ENCODE measurements at regions not wholly inside any gene's neighbourhood (a gene's known extent, or its start where the extent isn't known, plus 50 kb on each side); places are given as distances from the start of the nearest gene placed in this dataset.

DNA sequence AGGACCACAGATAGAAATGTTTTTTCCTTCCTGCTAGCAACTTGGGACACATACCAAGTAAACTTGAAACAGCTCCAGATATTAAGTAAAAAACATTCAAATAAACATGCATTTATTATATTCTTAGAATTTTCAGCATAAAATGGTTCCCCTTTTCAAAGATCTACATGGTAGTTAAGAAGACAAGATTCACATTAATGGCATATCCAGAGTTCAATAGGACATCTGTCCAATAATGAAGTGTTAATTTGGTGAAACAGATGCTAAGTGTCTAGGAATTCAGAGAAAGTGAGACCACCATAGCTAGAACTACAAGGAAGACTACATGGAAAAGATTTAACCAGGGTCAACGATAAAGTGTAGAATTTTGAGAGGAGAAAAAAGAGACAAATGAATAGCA, 184.9 kb downstream of the COL12A1 start:
- TF ChIP-seq YY1 (IDR thresholded peaks at IDR 0.05; ENCODE audit: low read depth) (no peak), RAD21 (IDR thresholded peaks at IDR 0.05; ENCODE audit: low read depth) (no peak), NFIC (IDR thresholded peaks at IDR 0.05) (no peak), EGR1 (IDR thresholded peaks at IDR 0.05) (no peak), CREB1 (IDR thresholded peaks at IDR 0.05; ENCODE audit: low read depth) (no peak), EP300 (IDR thresholded peaks at IDR 0.05; ENCODE audit: borderline replicate concordance) (no peak), TCF12 (IDR thresholded peaks at IDR 0.05; ENCODE audit: low read depth) (no peak), ZBTB7A (IDR thresholded peaks at IDR 0.05; ENCODE audit: low read depth) (no peak)

DNA sequence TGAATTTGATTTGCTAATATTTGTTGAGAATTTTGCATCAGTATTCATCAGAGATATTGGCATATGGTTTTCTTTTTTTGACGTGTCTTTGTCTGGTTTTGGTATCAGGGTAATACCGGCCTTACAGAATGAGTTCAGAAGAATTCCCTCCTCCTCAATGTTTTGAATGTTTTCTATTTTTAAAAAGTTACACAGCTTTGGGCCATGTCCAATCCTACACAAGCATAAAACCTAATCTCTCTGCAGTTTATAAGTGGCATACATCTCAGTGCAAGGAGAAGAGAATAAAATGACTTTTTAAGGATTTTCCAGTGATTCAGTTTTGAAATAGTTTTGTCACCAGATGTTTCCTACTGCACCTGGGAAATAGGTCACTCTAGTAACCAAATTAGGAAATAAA, 185.5 kb downstream of the COL12A1 start:
- TF ChIP-seq, protein P1, sequence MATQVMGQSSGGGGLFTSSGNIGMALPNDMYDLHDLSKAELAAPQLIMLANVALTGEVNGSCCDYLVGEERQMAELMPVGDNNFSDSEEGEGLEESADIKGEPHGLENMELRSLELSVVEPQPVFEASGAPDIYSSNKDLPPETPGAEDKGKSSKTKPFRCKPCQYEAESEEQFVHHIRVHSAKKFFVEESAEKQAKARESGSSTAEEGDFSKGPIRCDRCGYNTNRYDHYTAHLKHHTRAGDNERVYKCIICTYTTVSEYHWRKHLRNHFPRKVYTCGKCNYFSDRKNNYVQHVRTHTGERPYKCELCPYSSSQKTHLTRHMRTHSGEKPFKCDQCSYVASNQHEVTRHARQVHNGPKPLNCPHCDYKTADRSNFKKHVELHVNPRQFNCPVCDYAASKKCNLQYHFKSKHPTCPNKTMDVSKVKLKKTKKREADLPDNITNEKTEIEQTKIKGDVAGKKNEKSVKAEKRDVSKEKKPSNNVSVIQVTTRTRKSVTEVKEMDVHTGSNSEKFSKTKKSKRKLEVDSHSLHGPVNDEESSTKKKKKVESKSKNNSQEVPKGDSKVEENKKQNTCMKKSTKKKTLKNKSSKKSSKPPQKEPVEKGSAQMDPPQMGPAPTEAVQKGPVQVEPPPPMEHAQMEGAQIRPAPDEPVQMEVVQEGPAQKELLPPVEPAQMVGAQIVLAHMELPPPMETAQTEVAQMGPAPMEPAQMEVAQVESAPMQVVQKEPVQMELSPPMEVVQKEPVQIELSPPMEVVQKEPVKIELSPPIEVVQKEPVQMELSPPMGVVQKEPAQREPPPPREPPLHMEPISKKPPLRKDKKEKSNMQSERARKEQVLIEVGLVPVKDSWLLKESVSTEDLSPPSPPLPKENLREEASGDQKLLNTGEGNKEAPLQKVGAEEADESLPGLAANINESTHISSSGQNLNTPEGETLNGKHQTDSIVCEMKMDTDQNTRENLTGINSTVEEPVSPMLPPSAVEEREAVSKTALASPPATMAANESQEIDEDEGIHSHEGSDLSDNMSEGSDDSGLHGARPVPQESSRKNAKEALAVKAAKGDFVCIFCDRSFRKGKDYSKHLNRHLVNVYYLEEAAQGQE (IDR thresholded peaks at IDR 0.05; ENCODE audit: low read depth): no peak
- TF ChIP-seq RAD21 (IDR thresholded peaks at IDR 0.05; ENCODE audit: low read depth): no peak
- TF ChIP-seq TEAD4 (IDR thresholded peaks at IDR 0.05): no peak
- no peak for TF ChIP-seq ZBTB7A (IDR thresholded peaks at IDR 0.05; ENCODE audit: low read depth)
- TF ChIP-seq CREB1 (IDR thresholded peaks at IDR 0.05; ENCODE audit: low read depth): no peak
- no peak for TF ChIP-seq CEBPB (IDR thresholded peaks at IDR 0.05)
- no peak for TF ChIP-seq EP300 (IDR thresholded peaks at IDR 0.05; ENCODE audit: borderline replicate concordance)
- no peak for TF ChIP-seq FOXM1 (IDR thresholded peaks at IDR 0.05; ENCODE audit: borderline replicate concordance, low read depth)
- no peak for TF ChIP-seq NFIC (IDR thresholded peaks at IDR 0.05)
- TF ChIP-seq TAF1 (IDR thresholded peaks at IDR 0.05; ENCODE audit: low read depth): no peak
- TF ChIP-seq TCF12 (IDR thresholded peaks at IDR 0.05; ENCODE audit: low read depth): no peak
- no peak for TF ChIP-seq USF1 (IDR thresholded peaks at IDR 0.05)
- TF ChIP-seq MAX (IDR thresholded peaks at IDR 0.05): no peak
- no peak for TF ChIP-seq EGR1 (IDR thresholded peaks at IDR 0.05)

DNA sequence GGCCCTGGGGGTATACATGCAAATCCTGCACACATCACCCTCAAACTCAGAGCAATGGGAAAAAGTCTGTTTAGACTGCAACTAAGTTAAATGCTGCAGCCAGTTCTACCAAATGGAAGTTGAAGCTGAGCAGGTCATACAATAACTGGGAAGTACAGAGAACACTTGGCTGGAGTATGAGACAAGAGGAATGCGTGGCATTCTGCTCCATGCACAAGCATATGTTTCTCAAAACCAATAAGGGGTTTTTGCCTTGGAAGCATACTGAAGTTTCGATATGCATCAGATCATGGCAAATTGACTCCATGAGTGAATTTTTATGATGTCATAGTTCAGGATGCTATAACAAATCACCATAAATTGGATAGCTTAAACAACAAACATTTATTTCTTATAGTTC, 193.8 kb downstream of the COL12A1 start:
- TF ChIP-seq FOXM1 (IDR thresholded peaks at IDR 0.05; ENCODE audit: borderline replicate concordance, low read depth) (no peak), ZBTB7A (IDR thresholded peaks at IDR 0.05; ENCODE audit: low read depth) (no peak), USF1 (IDR thresholded peaks at IDR 0.05) (no peak), TAF1 (IDR thresholded peaks at IDR 0.05; ENCODE audit: low read depth) (no peak), TCF12 (IDR thresholded peaks at IDR 0.05; ENCODE audit: low read depth) (no peak), RAD21 (IDR thresholded peaks at IDR 0.05; ENCODE audit: low read depth) (no peak), NFIC (IDR thresholded peaks at IDR 0.05) (no peak), CREB1 (IDR thresholded peaks at IDR 0.05; ENCODE audit: low read depth) (no peak), YY1 (IDR thresholded peaks at IDR 0.05; ENCODE audit: low read depth) (no peak), EGR1 (IDR thresholded peaks at IDR 0.05) (no peak), TEAD4 (IDR thresholded peaks at IDR 0.05) (no peak), CEBPB (IDR thresholded peaks at IDR 0.05) (no peak), EP300 (IDR thresholded peaks at IDR 0.05; ENCODE audit: borderline replicate concordance) (no peak), MAX (IDR thresholded peaks at IDR 0.05) (no peak)
- TF ChIP-seq, protein P1 (IDR thresholded peaks at IDR 0.05; ENCODE audit: low read depth): no peak

GRCh38 chr6:74997646-74998045, 208.2 kb downstream of the COL12A1 start:
- no peak for TF ChIP-seq FOXM1 (IDR thresholded peaks at IDR 0.05; ENCODE audit: borderline replicate concordance, low read depth)
- no peak for TF ChIP-seq ZBTB7A (IDR thresholded peaks at IDR 0.05; ENCODE audit: low read depth)
- TF ChIP-seq USF1 (IDR thresholded peaks at IDR 0.05): no peak

GRCh38 chr6:74993136-74993535, 212.7 kb downstream of the COL12A1 start:
- TF ChIP-seq TEAD4 (IDR thresholded peaks at IDR 0.05) (no peak), FOXM1 (IDR thresholded peaks at IDR 0.05; ENCODE audit: borderline replicate concordance, low read depth) (no peak)
- TF ChIP-seq, protein P1 (IDR thresholded peaks at IDR 0.05; ENCODE audit: low read depth): no peak

Data from Ishikawa (cell line).